GM13976 (cell line): ENCODE measurements at regions not wholly inside any gene's neighbourhood (a gene's known extent, or its start where the extent isn't known, plus 50 kb on each side); places are given as distances from the start of the nearest gene placed in this dataset.

ENCODE experiments used
- DNase-seq: peaks from one replicate; pipeline ENCODE4 v3.0.0; 2012; ENCODE audit warnings: low spot score
- CTCF ChIP-seq: IDR thresholded peaks from 2 replicates; pipeline ENCODE4 v1.5.1; 2012; ENCODE audit warnings: borderline replicate concordance, mild to moderate bottlenecking; ENCODE audit not compliant: insufficient read depth; ENCODE audit errors: extremely low read depth, missing control alignments, control extremely low read depth
- in situ Hi-C: fragments of 300-500 bp; cut with MboI; formaldehyde crosslinking; loops from one replicate; pipeline ENCODE4 v1.12.0; 2022; ENCODE audit warnings: low sequenced_read_pairs, mixed read lengths, inconsistent platforms; ENCODE audit not compliant: unreplicated experiment

DNA sequence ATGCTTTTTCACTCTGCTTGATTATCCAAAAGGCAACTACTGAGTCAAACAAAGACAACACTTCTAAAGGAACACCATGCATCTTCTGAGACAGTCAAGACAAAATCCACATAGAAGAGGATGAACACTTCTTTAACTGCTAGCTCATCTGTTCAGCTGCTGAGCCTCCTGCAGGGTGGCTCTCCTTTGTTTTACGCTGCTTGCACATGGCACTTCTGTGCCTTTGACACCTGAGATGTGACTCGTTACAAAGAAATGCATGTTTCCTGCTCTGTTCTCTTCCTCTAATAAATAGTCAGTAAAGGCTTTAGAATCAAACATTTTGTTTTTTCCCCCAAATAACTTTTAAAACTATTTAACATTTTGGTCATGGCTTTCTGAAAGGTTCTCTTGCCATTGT, 1129.4 kb downstream of the TDRD15 start:
- DNase-seq: no peak
- in situ Hi-C loops: no loop called here
- TF ChIP-seq CTCF: no peak

GRCh38 chr2:22261165-22261564, 1123.8 kb upstream of the KLHL29 start:
- TF ChIP-seq CTCF: no peak
- in situ Hi-C loops: no loop called here

DNA sequence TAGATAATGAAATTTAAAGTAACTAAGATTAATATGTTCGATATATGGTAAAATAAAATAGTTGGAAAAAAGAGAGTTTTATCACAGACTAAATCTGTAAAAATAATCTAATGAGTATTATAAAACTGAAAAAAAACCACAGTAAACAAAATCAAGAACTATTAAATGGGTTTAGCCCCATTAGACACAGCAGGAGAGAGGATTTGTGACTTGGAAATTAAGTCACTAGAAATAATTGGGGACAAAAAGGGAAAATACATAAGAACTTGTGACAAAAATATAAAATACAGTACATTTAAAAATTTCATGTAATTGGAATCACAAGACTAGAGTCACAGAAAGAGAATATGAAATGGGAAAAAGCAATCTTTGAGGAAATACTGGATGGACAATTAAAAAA, 1114.6 kb upstream of the KLHL29 start:
- no peak for TF ChIP-seq CTCF
- in situ Hi-C loops: no loop called here
- DNase-seq: no peak

More at GRCh38 chr2:22261165-22261564, 1123.8 kb upstream of the KLHL29 start:
- DNase-seq: no peak

- DNase-seq: no peak
- no peak for TF ChIP-seq CTCF
- in situ Hi-C loops: no loop called here
These were observed 1111.1 kb upstream of the KLHL29 start for GRCh38 chr2:22273853-22274252.

- in situ Hi-C loops: no loop called here
- no peak for TF ChIP-seq CTCF
- no peak for DNase-seq
These were observed 1110.3 kb upstream of the KLHL29 start for GRCh38 chr2:22274661-22275060.

GRCh38 chr2:22276696-22277095, 1108.3 kb upstream of the KLHL29 start:
- TF ChIP-seq CTCF: no peak
- DNase-seq: no peak
- in situ Hi-C loops: no loop called here

GRCh38 chr2:22279541-22279940, 1105.4 kb upstream of the KLHL29 start:
- DNase-seq: no peak
- in situ Hi-C loops: no loop called here
- TF ChIP-seq CTCF: no peak
